Renal cortical epithelial cell (primary cell): ENCODE measurements at regions not wholly inside any gene's neighbourhood (a gene's known extent, or its start where the extent isn't known, plus 50 kb on each side); places are given as distances from the start of the nearest gene placed in this dataset.

Source experiments
- DNase-seq: peaks from one replicate; pipeline ENCODE4 v3.0.0-alpha.2; 2011; ENCODE audit warnings: low read depth

GRCh38 chr10:3902809-3903410, 117.9 kb upstream of the KLF6 start:
- DNase-seq: peak; percentile 90

DNA sequence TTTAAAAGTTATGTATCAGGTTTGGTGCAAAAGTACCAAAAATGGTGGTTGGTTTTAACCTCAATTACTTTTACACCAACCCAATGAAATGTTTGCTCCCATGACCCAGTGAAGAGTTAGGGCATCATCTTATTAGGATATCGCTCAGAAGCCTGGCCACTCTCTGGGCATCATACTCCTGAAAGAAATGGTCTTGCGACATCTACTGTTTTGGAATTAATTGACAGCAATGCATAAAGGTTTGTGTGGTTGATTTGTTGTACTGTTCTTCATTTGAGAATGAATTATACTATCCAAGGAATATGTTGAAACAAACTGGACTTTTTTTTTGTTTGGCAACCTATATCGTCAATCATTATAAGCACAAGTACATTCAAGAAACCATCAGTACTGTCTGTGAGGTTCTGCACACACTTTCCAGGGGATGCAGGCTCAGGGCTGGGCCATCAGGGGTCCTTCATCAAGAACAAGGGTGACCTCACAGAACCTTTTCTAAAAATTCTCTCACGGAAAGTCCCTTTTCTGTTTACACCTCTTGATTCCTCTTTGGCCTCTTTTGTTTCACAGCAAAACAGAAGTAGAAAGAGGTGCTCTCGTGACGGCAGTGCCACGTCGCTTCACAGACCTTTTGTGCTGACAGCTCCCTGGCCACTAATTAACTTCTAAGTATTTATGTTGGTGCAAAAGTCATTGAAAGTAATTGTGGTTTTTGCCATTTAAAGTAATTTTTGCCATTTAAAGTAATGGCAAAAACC, 117.2 kb upstream of the KLF6 start:
- DNase-seq: peak; percentile 98

- no peak for DNase-seq
Measured at GRCh38 chr10:3901370-3901769, 116.4 kb upstream of the KLF6 start.

DNA sequence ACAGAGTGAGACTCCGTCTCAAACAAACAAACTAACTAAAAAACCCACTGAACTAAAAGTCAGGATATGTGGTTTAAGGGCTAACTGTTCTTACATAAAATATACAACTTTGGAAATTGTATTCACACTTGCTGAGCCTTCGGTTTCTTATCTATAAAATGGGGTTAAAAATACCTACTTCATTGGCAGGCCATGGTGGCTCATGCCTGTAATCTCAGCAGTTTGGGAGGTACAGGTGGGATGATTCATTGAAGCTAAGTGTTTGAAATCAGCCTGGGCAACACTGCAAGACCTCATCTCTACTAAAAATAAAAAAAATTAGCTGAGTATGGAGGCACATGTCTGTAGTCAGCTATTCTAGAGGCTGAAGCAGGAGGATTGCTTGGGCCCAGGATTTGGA, 115.4 kb upstream of the KLF6 start:
- no peak for DNase-seq

DNA sequence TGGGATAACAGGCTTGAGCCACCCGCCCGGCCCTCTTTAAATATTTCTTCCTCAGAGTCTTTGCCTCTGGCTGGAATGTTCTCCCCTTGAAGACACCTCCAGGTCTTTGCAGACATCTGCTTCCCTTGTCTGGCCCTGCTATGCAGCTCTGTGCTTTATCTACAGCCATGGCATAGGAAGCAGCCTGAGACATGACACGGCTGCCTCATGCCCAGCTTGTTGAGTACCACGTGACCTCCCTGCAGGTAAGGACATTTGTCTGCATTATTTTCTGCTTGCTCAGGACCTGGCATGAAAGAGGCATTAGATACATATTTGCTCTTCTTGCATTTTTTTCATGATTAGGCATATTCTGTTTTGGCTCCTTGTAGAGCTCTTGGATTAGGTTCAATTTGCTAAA, 113.8 kb upstream of the KLF6 start:
- no peak for DNase-seq

DNA sequence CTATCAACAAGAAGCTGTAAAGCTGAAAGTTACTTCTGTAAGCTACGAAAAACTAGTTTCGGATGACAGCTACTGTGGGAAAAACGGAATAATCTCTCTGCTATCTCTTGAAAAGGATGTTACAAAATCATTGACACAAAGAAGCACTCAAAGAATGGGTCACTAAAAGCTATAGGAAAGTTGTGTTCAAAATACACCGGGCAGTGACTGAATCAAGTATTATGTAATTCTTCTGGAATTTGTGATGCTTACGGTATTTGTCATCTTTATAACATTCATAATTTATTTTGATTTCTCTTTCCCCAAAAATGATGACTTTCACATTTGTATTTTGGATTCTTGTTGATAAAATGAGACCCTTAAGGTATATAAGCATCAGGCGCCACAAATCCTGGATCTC, 112.1 kb upstream of the KLF6 start:
- no peak for DNase-seq

- DNase-seq: no peak
Measured at GRCh38 chr10:3896161-3896560, 111.2 kb upstream of the KLF6 start.

DNA sequence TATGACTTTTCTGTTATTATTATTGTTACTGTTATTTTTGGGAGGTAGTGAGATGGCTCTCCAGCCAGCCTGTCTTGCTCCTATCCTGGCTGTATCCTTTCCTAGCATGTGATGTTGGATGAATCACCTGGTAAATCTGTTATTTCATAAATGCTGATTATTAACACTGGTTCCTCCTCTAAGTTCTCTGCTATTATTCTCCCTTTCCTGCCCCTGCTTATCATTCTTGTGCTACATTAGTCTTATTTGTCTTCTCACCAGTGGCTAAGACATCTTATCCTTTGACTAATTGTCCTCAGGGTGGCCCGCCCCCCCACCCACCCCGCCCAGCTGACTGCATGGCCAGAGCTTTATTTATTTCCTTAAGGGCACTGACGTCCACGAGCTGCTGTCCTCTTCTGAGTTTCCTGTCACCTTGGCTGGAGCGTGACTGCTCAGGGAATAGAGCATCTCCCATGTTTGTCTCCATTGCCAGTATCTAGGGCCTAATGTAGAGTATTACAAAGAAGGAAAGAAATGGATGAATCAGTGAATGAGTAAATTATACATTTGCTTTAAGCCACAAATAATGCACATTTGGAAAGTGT, 110.1 kb upstream of the KLF6 start:
- DNase-seq: peak; percentile 64

- DNase-seq: no peak
Measured at GRCh38 chr10:3893901-3894563, 109.0 kb upstream of the KLF6 start.

DNA sequence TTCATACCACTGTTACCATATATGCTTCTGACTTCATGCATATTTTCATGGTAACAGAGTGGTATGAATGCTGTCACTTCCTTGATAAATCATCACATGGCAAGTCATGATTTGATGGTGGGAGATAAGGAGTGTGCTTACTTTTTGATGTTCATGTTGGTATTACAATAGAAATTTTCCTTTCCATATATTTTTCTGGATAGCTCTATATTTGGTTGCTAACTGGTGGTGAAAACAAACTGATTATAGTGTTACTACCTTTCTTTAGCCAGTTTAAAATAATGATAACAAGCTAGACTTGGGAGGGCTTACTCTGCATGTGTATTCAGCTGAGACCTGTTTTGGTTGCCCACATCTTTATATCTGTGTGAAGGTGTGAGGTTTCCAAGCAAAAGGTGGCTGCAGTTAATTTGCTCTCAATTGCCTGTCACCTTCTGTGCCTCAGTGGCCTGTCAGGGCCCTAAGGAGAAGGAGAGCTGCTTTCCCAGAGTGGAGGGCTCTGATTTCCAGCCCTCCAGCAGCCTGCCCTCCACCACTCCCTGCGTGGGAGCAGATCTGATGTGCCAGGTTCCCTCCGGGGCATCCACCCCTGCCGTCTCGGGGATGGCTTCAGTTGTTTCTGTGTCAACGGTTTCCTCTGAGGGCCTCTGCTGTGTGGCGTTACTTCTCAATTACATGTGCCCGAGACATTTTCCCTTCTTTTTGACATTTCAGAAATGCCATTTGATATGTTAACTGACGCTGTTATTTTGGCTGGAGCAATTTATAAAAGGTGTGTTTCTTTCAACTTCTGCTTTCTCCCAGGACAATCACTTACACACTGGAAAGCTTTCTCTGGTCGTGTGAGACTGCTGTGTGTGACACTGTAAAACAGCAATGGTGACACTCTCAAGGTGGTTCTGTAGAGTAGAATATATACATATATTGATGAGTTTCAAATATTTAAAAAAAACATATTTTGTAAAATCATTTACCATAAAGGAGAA, 107.7 kb upstream of the KLF6 start:
- no peak for DNase-seq

DNA sequence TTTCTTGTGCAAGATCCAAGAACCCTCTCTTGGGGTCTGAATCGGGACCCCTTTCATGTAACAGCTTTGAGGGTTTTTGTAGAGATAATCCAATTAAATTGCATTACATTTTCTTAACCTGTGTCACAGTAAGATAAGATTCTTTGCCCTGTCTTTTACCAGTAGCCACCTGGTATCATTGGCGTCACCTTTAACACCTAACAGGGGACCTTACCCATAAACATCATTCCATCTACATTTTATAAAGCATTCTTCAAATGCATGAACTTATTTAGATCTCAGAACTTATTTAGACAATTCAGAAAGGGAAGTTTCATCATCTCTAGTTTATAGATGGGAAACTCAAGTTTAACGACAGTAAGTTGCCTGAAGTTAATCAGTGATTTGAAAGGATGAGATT, 106.4 kb upstream of the KLF6 start:
- DNase-seq: no peak

DNA sequence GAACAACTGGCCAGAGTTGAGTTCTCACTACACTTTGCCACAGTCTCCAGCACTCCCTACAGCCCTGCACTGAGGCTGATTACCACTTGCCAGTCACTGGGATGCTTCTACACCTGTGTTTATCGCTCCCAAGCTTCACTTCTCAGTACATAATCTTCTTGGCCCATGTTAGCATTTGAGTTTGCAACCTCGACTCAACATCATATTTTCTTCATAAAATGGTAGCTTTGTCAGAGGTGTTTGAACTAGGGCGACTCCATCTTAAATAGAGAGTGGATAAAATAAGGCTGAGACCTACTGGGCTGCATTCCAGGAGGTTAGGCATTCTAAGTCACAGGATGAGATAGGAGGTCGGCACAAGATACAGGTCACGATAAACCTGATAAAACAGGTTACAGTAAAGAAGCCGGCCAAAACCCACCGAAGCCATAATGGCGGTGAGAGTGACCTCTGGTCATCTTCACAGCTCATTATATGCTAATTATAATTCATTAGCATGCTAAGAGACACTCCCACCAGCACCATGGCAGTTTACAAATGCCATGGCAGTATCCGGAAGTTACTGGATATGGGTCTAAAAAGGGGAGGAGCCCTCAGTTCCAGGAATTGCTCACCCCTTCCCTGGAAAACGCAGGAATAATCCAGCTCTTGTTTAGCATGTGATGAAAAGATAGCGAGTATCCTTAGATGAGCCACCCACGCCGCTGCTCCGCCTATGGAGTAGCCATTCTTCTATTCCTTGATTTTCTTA, 105.8 kb upstream of the KLF6 start:
- no peak for DNase-seq

GRCh38 chr10:3889961-3890522, 105.0 kb upstream of the KLF6 start:
- DNase-seq: peak; percentile 100

DNA sequence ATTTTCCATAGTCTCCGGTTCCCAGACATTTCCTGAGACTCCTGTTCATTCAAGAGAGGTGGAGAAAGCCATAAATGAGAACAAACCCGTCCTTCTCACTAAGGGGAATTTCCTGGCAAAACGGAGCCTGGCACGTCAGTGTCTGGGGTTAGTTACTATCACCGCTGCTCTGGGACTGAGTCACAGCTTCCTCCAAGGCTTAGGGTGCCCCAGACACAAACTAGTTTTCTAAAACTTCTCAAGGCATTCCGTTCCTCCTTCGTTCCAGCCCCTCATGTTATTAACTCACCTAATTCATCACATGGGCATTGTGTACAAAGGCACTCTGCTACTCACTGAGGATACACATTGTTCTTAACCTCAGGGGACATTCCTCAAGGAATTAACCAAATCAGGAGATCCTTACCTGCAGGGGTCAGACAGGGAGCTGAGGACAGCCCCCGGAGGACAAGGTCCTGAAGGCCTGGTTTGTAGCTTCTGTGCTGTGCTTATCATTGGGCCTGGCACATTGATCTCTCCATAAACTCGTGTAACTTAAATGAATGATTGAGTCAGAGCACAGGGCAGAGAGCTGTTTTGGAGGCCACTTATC, 103.0 kb upstream of the KLF6 start:
- DNase-seq: peak; percentile 100

- no peak for DNase-seq
Measured at GRCh38 chr10:3887404-3887803, 102.4 kb upstream of the KLF6 start.

- peak; percentile 98 for DNase-seq
Measured at GRCh38 chr10:3886641-3887251, 101.7 kb upstream of the KLF6 start.

- peak; percentile 62 for DNase-seq
Measured at GRCh38 chr10:3886191-3886590, 101.2 kb upstream of the KLF6 start.

- DNase-seq: no peak
Measured at GRCh38 chr10:3882855-3883254, 97.8 kb upstream of the KLF6 start.

- no peak for DNase-seq
Measured at GRCh38 chr10:3881622-3882021, 96.6 kb upstream of the KLF6 start.

GRCh38 chr10:3879073-3879472, 94.1 kb upstream of the KLF6 start:
- DNase-seq: no peak
